SJCRH30 (cell line): ENCODE measurements at regions not wholly inside any gene's neighbourhood (a gene's known extent, or its start where the extent isn't known, plus 50 kb on each side); places are given as distances from the start of the nearest gene placed in this dataset.

Source experiments
- DNase-seq, 2 experiments: peaks; one replicate each; pipeline ENCODE4 v3.0.0-alpha.2; 2015 to 2020
- H3K27ac ChIP-seq: fragments of 250-450 bp; sonication (Bioruptor Pico); 2 replicates; pipeline ENCODE4 v1.5.1; 2020; ENCODE audit warnings: mild to moderate bottlenecking, moderate library complexity
- H3K27me3 ChIP-seq: fragments of 250-450 bp; sonication (Bioruptor Pico); 2 replicates; pipeline ENCODE4 v1.5.1; 2020; ENCODE audit warnings: mild to moderate bottlenecking, moderate library complexity
- H3K36me3 ChIP-seq: fragments of 250-450 bp; sonication (Bioruptor Pico); 2 replicates; pipeline ENCODE4 v1.5.1; 2020; ENCODE audit warnings: mild to moderate bottlenecking, moderate library complexity
- H3K4me1 ChIP-seq: fragments of 250-450 bp; sonication (Bioruptor Pico); 2 replicates; pipeline ENCODE4 v1.5.1; 2020; ENCODE audit warnings: mild to moderate bottlenecking, moderate library complexity
- H3K4me3 ChIP-seq: fragments of 250-450 bp; sonication (Bioruptor Pico); 2 replicates; pipeline ENCODE4 v1.5.1; 2020; ENCODE audit warnings: mild to moderate bottlenecking, moderate library complexity
- H3K9me3 ChIP-seq: fragments of 250-450 bp; sonication (Bioruptor Pico); replicated peaks from 2 replicates; pipeline ENCODE4 v1.5.1; 2020; ENCODE audit warnings: mild to moderate bottlenecking, moderate library complexity

- Histone ChIP-seq H3K36me3 (no peaks in the 10 kb centered on the region), H3K9me3 (no peaks in the 10 kb centered on the region), H3K27ac (no peak overlapping the region), H3K4me1 (no peaks in the 10 kb centered on the region), H3K27me3 (no peaks in the 10 kb centered on the region), H3K4me3 (no peak overlapping the region)
- DNase-seq = no peak
Observed at GRCh38 chr14:86823581-86823980, 1169.4 kb downstream of the GALC start.

DNA sequence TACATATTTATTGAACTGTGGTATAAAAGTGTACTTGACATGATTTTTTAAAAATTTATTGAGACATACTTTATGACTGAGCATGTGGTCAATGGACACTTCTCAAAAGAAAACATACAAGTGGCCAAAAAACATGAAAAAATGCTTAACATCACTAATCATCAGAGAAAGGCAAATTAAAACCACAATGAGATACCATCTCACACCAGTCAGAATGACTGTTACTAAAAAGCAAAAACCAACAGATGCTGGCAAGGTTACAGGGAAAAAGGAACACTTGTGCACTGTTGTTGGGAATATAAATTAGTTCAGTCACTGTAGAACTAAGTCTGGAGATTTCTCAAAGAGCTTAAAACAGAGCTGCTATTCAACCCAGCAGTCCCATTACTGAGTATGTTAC is 1177.6 kb downstream of the GALC start:
- H3K27me3 ChIP-seq = no peaks in the 10 kb centered on the region
- DNase-seq = no peak
- H3K4me1 ChIP-seq = no peaks in the 10 kb centered on the region
- peaks cover 3% of the 10 kb centered on the region; the same call in 1 of the 2 replicates for H3K9me3 ChIP-seq
- no peak overlapping the region for H3K27ac ChIP-seq
- H3K36me3 ChIP-seq = no peaks in the 10 kb centered on the region
- no peak overlapping the region for H3K4me3 ChIP-seq

GRCh38 chr14:86802726-86803125 is 1190.3 kb downstream of the GALC start:
- Histone ChIP-seq H3K36me3 (no peaks in the 10 kb centered on the region), H3K9me3 (no peaks in the 10 kb centered on the region), H3K27me3 (no peaks in the 10 kb centered on the region), H3K4me1 (no peaks in the 10 kb centered on the region), H3K27ac (no peak overlapping the region), H3K4me3 (no peak overlapping the region)
- DNase-seq = no peak

GRCh38 chr14:86799244-86799647 is 1193.7 kb downstream of the GALC start:
- H3K27me3 ChIP-seq = no peaks in the 10 kb centered on the region
- no peak overlapping the region for H3K27ac ChIP-seq
- peak in 1 of 2 experiments; percentile 19 for DNase-seq
- no peak overlapping the region for H3K4me3 ChIP-seq
- H3K9me3 ChIP-seq = no peaks in the 10 kb centered on the region
- no peaks in the 10 kb centered on the region for H3K4me1 ChIP-seq
- no peaks in the 10 kb centered on the region for H3K36me3 ChIP-seq

DNA sequence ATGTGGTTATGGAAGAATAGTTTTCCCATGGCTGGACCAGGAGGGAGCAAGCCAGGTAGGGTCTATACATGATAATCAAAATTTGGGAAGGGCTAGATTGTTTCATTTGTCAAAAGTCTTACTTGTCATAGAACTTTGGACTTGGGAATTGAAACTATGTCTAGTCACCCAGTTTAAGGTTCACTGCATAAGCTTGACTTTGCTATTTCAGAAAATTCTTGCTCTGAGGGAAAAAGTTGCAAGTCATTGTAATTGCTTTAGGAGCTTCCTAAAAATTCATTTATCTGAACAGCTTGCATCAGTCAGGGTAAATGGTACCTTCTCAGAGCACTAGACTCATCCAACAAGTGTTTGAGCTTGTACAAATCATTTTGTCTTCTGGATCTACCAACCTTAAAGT is 1194.7 kb downstream of the GALC start:
- no peak for DNase-seq
- no peaks in the 10 kb centered on the region for H3K36me3 ChIP-seq
- no peak overlapping the region for H3K27ac ChIP-seq
- no peaks in the 10 kb centered on the region for H3K4me1 ChIP-seq
- H3K4me3 ChIP-seq = no peak overlapping the region
- no peaks in the 10 kb centered on the region for H3K27me3 ChIP-seq
- H3K9me3 ChIP-seq = no peaks in the 10 kb centered on the region

DNA sequence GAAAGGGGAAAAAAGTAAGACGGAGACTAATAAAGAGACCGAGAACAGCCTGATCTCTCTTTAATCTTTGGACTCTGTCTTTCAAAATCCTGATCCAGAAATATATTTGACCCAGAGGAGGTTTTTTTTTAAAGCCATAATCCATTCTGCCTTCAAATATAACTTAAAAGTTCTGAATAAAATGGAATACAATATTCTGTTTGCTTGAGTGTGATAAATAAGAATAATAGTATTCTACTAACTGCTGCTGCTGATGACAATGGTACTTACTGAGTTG is 1196.0 kb downstream of the GALC start:
- Histone ChIP-seq H3K27ac (no peak overlapping the region), H3K9me3 (no peaks in the 10 kb centered on the region), H3K4me3 (no peak overlapping the region), H3K27me3 (no peaks in the 10 kb centered on the region), H3K36me3 (no peaks in the 10 kb centered on the region), H3K4me1 (no peaks in the 10 kb centered on the region)
- no peak for DNase-seq

DNA sequence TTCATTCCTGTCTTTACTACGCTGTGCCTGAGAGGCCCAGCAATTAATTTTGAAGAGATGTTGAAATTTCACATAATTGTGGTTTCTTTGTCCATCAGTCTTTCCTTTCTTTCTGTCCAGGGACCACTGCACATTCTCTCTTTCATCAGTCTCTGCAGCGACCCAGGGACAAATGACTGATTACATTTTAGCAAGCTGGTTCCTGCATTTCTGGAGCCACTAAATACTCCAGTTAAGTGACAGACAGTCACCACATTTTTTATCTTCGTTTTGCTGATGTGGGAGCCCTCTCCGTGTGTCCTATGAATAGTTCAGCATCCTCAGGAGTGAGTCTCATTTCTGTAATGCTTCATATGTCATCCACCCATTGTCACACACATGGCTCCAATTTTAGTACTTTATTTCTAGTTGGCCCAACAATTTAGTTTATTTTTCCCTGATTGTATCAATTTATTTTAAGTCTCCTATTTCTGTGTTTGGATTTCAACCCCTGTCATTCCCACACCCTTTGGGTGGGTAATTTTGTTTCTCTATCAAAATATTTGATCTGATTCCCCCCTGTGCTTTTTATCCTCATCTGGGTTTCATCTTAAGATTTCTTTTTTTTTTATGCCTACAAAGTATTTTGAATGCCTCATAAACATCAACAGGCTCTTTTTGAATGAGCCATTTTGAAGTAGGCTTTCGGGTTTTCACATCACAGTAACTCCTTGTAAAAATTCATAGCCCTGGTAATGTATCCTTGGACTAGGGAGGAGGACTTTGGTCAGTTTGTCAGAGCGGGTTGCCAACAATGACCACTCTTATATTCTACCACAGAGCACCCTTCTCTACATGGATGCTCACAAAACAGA is 1196.5 kb downstream of the GALC start:
- Histone ChIP-seq H3K27ac (no peak overlapping the region), H3K4me1 (no peaks in the 10 kb centered on the region), H3K27me3 (no peaks in the 10 kb centered on the region), H3K9me3 (no peaks in the 10 kb centered on the region), H3K4me3 (no peak overlapping the region), H3K36me3 (no peaks in the 10 kb centered on the region)
- no peak for DNase-seq

GRCh38 chr14:86794689-86795088 is 1198.3 kb downstream of the GALC start:
- Histone ChIP-seq H3K4me3 (no peak overlapping the region), H3K36me3 (no peaks in the 10 kb centered on the region), H3K9me3 (no peaks in the 10 kb centered on the region), H3K4me1 (no peaks in the 10 kb centered on the region), H3K27ac (no peak overlapping the region), H3K27me3 (no peaks in the 10 kb centered on the region)
- no peak for DNase-seq

- no peaks in the 10 kb centered on the region for H3K9me3 ChIP-seq
- no peak for DNase-seq
- no peak overlapping the region for H3K27ac ChIP-seq
- H3K4me3 ChIP-seq = no peak overlapping the region
- no peaks in the 10 kb centered on the region for H3K36me3 ChIP-seq
- peaks cover 11% of the 10 kb centered on the region for H3K4me1 ChIP-seq
- no peaks in the 10 kb centered on the region for H3K27me3 ChIP-seq
Observed at GRCh38 chr14:86790408-86791364, 1202.3 kb downstream of the GALC start.

DNA sequence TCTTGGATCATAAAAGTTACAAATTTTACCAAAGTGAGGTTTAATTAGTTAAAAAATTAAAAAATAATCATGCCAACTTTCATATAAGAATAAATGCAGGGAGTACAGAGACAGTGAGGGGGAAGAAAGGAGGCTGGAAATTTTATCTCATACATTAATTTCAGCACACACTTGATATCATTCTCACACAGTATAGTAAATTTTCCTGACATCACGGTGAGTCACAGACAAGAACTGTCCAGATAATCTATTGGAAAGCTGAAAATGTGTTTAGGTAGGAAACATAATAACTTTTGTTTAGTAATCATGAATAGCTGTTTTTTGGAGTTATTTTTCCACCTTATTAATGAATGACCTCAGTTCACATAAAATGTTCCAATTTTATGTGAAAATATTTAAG is 1204.8 kb downstream of the GALC start:
- Histone ChIP-seq H3K36me3 (no peaks in the 10 kb centered on the region), H3K4me1 (peaks cover 11% of the 10 kb centered on the region), H3K27ac (peak overlapping the region; percentile 49), H3K4me3 (no peak overlapping the region), H3K9me3 (no peaks in the 10 kb centered on the region), H3K27me3 (no peaks in the 10 kb centered on the region)
- peak in 1 of 2 experiments; percentile 5 for DNase-seq

DNA sequence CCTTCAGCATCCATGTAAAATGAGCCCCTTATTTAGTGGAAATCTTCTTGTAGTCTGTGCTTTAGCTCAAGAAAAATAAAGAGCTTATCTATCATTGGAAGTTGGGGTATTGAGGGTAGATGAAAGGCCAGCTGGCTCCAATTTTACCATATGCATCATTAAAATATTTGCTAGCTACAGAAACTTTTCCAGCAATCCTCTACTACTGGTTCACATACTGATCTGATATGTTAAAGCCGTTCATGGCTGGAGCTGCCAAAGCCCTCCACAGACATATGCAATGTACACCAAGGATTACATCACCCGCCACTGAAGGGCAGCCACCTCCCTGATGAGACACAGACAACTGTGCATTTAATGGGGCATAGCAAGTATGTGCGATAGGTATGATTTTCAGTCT is 1205.3 kb downstream of the GALC start:
- H3K27ac ChIP-seq = peak overlapping the region; percentile 49
- DNase-seq = peak; percentile 77 to 79
- H3K4me3 ChIP-seq = no peak overlapping the region

DNA sequence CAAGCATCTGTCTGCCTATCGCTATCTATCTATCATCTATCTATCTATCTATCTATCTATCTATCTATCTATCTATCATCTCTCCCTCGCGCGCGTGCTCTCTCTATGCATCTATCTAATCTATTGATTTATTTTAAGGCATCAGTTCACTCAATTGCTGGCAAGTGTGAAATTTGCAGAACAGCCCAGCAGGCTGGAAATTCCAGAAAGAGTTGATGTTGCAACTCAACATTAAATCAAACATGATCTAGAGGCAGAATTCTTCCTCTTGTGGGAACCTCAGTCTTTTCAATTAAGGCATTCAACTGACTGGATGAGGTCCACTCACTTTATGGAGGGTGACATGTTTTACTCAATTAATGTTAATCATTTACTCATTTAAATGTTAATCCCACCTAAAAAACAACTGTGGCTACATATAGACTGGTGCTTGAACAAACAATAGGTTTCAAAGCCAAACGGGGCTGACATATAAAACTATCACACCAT is 1210.8 kb downstream of the GALC start:
- Histone ChIP-seq H3K9me3 (no peaks in the 10 kb centered on the region), H3K27ac (no peak overlapping the region), H3K4me1 (no peaks in the 10 kb centered on the region; the same call in 1 of the 2 replicates), H3K27me3 (no peaks in the 10 kb centered on the region), H3K36me3 (no peaks in the 10 kb centered on the region), H3K4me3 (no peak overlapping the region)
- no peak for DNase-seq

More for the DNA sequence above, 1205.3 kb downstream of the GALC start:
- Histone ChIP-seq H3K4me1 (peaks cover 11% of the 10 kb centered on the region), H3K36me3 (no peaks in the 10 kb centered on the region), H3K27me3 (no peaks in the 10 kb centered on the region), H3K9me3 (no peaks in the 10 kb centered on the region)

DNA sequence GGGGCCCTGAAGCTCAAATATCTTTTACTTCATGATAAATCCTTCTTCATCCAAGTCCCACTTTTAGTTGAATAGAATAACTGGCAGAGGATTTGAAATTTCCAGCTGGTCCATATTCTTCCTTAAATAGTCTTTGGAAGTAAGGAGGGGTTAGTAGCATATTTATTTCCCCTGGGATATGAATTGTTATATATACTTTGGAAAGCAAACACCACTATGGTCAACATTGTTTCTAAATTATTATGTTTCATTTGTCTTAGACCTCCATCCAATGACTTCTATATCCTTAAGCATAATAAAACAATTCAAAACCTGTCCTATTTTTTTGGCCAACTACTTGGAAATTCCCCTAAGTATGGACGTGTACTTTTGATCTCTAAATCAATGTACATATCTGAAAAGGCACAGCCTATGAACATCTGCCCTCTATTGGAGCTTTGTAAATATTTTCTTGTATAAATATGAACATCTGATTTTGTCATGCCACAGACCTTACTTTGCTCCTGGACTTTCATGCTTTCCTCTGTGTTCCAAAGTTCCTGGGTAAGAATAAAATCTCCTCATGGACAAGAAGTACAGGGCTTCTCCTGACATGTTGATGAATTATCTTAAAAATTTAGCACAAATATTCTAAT is 1212.0 kb downstream of the GALC start:
- Histone ChIP-seq H3K36me3 (no peaks in the 10 kb centered on the region), H3K27me3 (no peaks in the 10 kb centered on the region), H3K27ac (no peak overlapping the region), H3K9me3 (no peaks in the 10 kb centered on the region), H3K4me1 (no peaks in the 10 kb centered on the region; the same call in 1 of the 2 replicates), H3K4me3 (no peak overlapping the region)
- DNase-seq = no peak

DNA sequence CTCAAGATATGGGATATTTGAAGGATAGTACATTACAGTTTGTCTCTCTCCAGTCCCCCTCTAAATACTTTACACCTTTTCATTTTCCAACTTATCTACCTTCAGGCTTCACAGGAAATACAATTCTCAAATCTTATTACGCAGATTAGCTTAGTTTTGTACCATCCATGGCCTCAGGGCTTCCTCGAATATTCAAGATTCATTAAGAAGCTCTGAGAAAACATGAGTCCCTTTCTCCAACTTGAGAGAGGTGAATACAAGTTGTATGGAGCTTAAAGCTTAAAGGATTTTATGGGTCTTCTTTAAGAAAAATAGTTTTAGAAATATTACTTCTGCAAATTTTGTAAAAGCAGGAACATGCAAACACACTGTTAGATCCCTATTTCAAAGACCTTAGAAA is 1212.5 kb downstream of the GALC start:
- Histone ChIP-seq H3K4me1 (no peaks in the 10 kb centered on the region; the same call in 1 of the 2 replicates), H3K9me3 (no peaks in the 10 kb centered on the region), H3K36me3 (no peaks in the 10 kb centered on the region), H3K27me3 (no peaks in the 10 kb centered on the region), H3K27ac (no peak overlapping the region), H3K4me3 (no peak overlapping the region)
- DNase-seq = no peak

GRCh38 chr14:86779416-86779815 is 1213.6 kb downstream of the GALC start:
- Histone ChIP-seq H3K4me3 (no peak overlapping the region), H3K9me3 (no peaks in the 10 kb centered on the region), H3K27ac (no peak overlapping the region), H3K4me1 (no peaks in the 10 kb centered on the region; the same call in 1 of the 2 replicates), H3K36me3 (no peaks in the 10 kb centered on the region), H3K27me3 (no peaks in the 10 kb centered on the region)
- no peak for DNase-seq
